GM12873 (cell line): ENCODE measurements at regions not wholly inside any gene's neighbourhood (a gene's known extent, or its start where the extent isn't known, plus 50 kb on each side); places are given as distances from the start of the nearest gene placed in this dataset.

Experiments
- TF ChIP-seq, protein P1 (sequence below): IDR thresholded peaks from 2 replicates; pipeline ENCODE4 v1.5.1; 2012; ENCODE audit warnings: low read depth, mild to moderate bottlenecking, moderate library complexity, low read length, control low read depth; ENCODE audit not compliant: insufficient read depth; ENCODE audit errors: missing control alignments

DNA sequence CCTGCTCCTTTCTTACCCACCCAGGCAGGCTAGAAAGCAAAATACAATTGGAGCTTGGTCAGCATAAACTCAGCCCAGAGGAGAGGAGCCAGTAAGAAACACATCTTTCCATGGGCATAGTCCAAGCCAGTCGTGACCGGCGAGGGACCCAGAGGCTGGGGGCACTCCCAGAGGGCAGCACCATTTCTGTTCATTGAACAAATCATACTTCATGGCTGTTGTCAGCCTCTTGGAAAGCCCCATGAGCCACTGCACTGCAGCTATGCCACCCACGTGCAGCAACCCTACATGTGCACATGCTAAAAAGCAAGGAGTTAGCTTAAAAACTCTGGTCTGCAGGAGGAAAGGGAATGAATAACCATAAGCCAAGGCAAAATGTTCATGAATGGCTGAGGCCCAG is 90.0 kb upstream of the CDKN3 start:
- TF ChIP-seq, protein P1, sequence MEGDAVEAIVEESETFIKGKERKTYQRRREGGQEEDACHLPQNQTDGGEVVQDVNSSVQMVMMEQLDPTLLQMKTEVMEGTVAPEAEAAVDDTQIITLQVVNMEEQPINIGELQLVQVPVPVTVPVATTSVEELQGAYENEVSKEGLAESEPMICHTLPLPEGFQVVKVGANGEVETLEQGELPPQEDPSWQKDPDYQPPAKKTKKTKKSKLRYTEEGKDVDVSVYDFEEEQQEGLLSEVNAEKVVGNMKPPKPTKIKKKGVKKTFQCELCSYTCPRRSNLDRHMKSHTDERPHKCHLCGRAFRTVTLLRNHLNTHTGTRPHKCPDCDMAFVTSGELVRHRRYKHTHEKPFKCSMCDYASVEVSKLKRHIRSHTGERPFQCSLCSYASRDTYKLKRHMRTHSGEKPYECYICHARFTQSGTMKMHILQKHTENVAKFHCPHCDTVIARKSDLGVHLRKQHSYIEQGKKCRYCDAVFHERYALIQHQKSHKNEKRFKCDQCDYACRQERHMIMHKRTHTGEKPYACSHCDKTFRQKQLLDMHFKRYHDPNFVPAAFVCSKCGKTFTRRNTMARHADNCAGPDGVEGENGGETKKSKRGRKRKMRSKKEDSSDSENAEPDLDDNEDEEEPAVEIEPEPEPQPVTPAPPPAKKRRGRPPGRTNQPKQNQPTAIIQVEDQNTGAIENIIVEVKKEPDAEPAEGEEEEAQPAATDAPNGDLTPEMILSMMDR: no peak

DNA sequence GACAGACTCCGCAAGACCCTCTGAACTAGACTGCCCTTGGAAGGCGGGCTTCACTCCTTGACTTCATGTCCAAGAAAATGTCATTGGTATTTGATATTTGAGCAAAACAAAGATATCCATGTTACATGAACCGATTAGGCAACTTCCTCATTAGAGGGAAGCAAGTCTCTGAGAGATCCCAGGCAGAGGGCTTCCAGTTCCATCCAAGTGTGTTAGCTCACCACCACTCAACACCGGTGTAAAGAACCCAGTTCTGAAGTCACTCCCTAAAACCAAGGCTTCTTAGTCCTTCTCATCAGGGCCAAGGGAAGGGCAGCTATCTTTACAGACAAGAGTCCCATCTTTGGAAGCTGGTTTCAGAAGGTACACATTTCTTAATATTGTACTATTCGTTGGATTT is 87.2 kb upstream of the CDKN3 start:
- TF ChIP-seq, protein P1: no peak

DNA sequence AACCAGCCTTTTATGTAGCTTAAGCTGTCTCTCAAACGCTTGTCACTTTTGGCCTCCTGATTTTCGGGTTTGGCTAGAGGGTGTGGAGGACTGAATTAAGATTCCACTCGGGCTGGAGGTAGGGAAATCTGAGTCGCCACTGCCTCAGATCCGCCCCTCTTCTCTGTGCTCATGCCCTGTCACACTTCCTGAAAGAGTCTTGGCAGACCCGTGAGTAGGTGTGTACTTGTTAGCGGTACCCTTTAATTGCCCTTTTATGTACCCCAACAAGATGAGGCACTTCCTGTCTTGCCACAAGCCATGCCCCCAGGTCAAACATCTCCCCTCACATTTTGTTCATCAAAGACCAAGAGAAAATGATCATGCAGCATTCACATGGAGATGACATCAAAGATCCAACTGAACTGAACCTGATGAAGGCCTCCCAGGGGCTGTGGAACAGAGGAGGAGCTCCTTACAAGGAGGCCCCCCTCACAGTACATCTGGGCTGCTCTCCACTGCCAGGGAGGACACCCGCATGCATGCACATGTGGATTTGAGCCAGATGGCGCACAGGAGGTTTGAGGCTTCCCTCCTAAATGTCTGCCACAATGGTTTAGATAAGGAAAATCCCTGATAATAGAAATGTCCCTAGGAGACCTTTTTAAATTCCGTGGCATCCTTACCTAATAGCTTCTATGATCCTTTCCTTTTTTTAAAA is 86.5 kb upstream of the CDKN3 start:
- TF ChIP-seq, protein P1: no peak

DNA sequence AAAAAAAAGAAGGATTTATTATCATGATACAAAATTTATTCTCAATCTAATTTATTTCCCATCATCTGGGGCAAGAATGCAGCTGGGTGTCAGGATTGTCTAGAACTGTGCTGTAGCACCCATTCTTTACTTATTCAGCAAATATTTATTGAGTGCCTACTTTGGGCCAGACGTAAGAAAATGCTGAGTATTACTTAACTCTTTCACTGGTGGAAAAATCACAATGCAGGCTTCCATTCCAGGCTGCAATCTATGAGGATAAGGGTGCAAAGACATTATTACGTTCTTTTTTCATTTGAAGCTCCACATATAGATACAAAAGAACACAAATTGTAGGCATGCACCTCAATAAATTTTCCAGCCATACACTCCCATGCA is 86.0 kb upstream of the CDKN3 start:
- TF ChIP-seq, protein P1: no peak

DNA sequence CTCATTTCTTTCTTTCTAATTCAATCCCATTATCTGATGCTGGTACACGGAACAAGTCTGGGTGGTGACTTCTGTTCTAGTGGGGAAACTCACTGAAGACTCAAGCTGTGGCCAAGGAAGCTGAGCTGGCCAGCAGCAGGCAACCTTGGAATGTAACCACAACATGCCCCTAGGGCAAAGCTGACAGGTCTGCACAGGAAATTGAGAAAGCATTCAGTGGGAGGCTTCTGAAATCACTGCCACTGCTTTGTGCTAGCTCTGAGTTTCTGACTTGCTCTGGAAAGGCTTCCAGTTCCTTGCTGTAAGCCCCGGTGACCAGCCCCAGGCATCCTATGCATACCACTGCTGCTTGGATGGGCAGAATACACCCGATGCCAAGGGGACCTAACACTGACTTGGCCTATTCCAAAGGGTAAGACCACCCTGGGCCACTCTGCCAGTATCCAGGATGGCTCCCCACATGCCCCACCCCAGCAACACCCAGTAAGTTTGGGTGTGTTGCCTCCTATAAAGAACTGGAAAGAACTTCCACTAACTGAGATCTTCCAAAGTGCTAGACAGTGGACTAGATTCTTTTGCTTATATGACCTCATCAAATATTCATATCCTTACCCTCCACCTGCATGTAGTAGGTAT is 84.5 kb upstream of the CDKN3 start:
- TF ChIP-seq, protein P1: no peak

DNA sequence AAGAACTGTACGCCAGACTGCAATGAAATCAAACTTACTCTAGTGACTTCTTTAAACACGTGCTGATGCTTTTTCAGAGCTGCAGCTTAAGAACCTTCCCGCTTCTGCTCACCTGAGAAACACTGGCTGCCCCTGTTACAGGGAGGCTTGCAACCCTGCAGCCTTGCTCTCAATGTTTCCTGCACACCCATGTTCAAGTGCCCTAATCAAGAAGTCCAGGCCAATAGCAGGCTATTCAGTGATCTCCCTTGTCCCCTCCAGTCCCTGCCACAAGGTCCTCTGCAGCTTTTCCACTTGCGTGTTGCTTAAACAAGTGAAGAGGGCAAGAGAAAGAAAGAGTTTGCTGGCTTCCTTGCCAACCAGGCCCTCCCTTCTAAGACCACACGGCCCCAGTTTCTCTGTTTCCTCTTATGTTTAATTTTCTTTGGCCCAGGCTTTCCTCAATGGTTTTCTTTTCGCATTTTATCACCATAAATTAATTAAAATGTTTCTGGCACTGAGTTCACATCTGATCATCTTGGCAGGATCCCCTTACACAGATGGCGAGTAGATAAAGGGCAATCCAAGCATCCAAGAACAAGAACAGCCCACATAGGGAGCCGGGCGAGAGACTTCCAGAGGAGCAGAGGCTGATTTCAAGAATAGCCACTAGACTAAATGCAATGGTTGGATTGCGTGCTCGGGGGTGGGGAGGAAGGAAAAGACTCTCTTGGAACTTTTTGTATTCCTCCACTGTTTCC is 82.3 kb upstream of the CDKN3 start:
- TF ChIP-seq, protein P1: no peak

DNA sequence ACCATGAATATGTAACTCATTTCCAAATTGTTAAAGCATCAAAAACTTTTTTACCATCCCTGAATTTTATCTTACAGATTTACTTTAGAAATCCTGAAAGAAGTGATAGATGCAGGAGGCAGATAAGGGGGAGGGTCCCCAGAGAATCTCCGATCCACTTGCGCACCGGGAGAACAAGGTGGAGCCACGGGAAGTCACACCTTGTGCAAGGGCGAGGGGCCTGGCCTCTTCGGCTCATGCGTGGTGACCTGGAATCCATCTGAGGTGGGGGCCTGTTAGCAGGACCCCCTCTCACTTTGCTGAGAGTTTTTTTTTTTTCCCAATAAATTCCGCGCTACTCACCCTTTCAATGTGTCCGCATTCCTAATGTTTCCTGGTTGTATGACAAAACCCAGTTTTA is 80.2 kb upstream of the CDKN3 start:
- TF ChIP-seq, protein P1: no peak
